Nephron progenitor cell (in vitro differentiated cells): ENCODE measurements at regions not wholly inside any gene's neighbourhood (a gene's known extent, or its start where the extent isn't known, plus 50 kb on each side); places are given as distances from the start of the nearest gene placed in this dataset.

ENCODE experiments used
- DNase-seq: peaks from one replicate; pipeline ENCODE4 v3.0.0; 2021
- H3K27ac Mint-ChIP-seq: 2 replicates; pipeline ENCODE4 v1.8.0; 2021; ENCODE audit warnings: mild to moderate bottlenecking, moderate library complexity, mixed read lengths
- H3K27me3 Mint-ChIP-seq: 2 replicates; pipeline ENCODE4 v1.8.0; 2021; ENCODE audit warnings: mild to moderate bottlenecking, low read depth, mixed read lengths; ENCODE audit not compliant: poor library complexity
- H3K36me3 Mint-ChIP-seq: 2 replicates; pipeline ENCODE4 v1.8.0; 2021; ENCODE audit warnings: low read depth, mixed read lengths
- H3K4me1 Mint-ChIP-seq: 2 replicates; pipeline ENCODE4 v1.8.0; 2021; ENCODE audit warnings: mixed read lengths
- H3K4me3 Mint-ChIP-seq: 2 replicates; pipeline ENCODE4 v1.8.0; 2021; ENCODE audit warnings: mild to moderate bottlenecking, moderate library complexity, mixed read lengths
- H3K9me3 Mint-ChIP-seq: 2 replicates; pipeline ENCODE4 v1.8.0; 2021; ENCODE audit warnings: mild to moderate bottlenecking, moderate library complexity, mixed read lengths
- TF ChIP-seq, protein P1 (sequence below): fragments of 200-600 bp; sonication (generic); IDR thresholded peaks from 2 replicates; pipeline ENCODE4 v1.5.0; 2021; ENCODE audit warnings: antibody characterized with exemption

DNA sequence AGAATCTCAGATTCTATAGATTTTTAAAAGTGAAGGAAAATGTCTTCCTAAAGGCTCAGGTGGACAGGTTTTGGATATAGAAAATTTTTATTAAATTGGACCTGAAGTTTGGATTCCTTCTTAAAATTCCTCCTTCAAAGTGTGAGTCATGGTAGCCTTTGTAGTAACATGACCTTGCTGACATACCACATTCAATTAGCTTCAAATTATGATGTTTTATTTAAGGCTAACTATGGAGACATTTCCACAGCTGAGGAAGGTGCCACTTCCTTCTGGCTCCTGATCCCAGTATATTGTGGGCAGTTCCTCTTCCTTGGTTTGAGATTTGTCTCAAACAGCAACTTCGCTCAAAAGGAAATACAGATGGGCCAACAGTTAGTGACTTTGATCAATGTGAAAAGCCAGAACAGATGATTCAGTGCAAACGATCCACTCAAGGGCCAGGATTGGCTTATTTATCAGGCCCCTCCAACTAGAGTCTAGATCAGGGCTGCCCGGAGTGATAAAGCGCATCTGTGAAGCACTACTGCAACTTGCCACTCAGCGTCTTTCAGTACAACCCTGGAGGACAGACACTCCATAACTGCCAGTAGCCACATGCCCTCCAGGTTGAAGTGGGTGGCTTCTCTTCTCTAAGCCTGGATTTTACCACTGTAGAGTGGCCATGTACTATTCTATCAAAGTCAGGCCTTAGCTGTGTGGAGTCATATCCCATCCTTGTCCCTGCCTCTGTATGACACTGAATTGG lies 573.5 kb downstream of the KIF20B start:
- no peaks in the 10 kb centered on the region for H3K4me1 Mint-ChIP-seq
- H3K36me3 Mint-ChIP-seq = no peaks in the 10 kb centered on the region
- peaks cover 3% of the 10 kb centered on the region for H3K27me3 Mint-ChIP-seq
- no peak overlapping the region for H3K27ac Mint-ChIP-seq
- H3K9me3 Mint-ChIP-seq = no peaks in the 10 kb centered on the region
- no peak overlapping the region for H3K4me3 Mint-ChIP-seq
- TF ChIP-seq, protein P1, sequence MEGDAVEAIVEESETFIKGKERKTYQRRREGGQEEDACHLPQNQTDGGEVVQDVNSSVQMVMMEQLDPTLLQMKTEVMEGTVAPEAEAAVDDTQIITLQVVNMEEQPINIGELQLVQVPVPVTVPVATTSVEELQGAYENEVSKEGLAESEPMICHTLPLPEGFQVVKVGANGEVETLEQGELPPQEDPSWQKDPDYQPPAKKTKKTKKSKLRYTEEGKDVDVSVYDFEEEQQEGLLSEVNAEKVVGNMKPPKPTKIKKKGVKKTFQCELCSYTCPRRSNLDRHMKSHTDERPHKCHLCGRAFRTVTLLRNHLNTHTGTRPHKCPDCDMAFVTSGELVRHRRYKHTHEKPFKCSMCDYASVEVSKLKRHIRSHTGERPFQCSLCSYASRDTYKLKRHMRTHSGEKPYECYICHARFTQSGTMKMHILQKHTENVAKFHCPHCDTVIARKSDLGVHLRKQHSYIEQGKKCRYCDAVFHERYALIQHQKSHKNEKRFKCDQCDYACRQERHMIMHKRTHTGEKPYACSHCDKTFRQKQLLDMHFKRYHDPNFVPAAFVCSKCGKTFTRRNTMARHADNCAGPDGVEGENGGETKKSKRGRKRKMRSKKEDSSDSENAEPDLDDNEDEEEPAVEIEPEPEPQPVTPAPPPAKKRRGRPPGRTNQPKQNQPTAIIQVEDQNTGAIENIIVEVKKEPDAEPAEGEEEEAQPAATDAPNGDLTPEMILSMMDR = no peak
- no peak for DNase-seq

DNA sequence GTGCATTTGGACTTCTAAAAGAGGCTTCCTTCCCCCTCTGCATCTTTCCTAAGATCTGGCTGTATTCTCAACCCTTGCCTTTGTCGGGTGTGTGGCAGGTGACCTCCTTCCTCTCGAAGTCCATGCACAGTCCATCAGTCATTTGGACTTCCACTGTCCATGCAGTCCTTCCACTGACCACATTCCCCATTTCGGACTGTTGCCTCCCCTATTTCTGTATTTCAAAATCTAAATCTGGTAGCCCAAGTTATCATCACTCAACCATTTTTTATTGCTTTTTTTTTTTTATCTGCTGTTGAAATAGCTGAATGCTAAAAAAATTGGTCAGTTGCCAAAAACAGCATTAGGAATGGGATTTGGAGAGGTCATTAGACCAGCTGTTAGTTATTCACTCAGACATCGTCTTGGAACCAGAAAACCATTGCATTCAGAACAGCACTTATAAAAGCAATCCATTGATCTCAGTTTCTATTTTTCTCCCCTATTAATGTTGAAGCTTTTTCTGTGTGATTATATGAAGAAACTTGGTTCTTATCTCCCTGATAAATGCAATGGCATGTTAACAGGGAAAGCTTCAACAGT lies 575.6 kb downstream of the KIF20B start:
- Mint-ChIP-seq H3K9me3 (no peaks in the 10 kb centered on the region), H3K4me1 (no peaks in the 10 kb centered on the region), H3K36me3 (no peaks in the 10 kb centered on the region), H3K4me3 (no peak overlapping the region), H3K27me3 (peaks cover 6% of the 10 kb centered on the region), H3K27ac (no peak overlapping the region)
- DNase-seq = no peak
- TF ChIP-seq, protein P1 = no peak

DNA sequence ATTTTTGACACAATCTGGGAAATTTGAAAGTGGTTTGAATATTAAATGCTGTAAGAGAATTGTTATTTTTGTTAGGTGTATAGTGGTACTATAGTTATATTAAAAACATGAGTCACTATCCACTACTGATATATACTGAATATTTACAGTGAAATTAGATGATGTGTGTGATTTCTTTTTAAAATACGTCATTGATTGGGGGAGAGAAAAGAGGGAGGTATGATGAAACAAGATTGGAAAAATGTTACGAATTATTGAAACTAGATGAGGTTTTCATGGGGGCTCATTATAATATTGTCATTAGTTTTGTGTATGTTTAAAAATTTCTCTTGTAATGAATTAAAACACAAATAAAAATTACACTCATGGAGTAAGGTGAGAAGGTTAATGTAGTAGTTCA lies 571.4 kb downstream of the HTR7 start:
- H3K4me3 Mint-ChIP-seq = no peak overlapping the region
- TF ChIP-seq, protein P1 = no peak
- no peaks in the 10 kb centered on the region for H3K36me3 Mint-ChIP-seq
- H3K27ac Mint-ChIP-seq = no peak overlapping the region
- H3K27me3 Mint-ChIP-seq = no peaks in the 10 kb centered on the region
- DNase-seq = no peak
- H3K9me3 Mint-ChIP-seq = no peaks in the 10 kb centered on the region
- no peaks in the 10 kb centered on the region for H3K4me1 Mint-ChIP-seq

DNA sequence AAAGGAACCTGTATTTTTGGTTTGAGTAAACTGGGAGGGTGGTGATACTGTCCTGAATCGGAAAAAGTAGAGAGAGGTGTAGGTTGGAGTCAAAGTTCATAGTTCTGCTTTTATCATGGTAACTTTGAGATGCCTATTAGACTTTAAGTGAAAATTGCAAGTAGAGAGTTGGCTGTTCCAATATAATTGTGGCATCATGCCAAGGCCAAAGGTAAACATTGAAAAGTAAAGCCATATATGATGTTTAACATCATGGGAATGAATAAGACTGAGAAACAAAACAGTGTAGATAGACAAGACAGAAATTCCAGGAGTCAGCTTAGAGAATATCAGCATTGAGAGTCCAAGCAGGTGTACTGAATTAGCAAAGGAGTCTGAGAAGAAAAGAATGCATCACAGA lies 570.9 kb downstream of the HTR7 start:
- Mint-ChIP-seq H3K27ac (no peak overlapping the region), H3K9me3 (no peaks in the 10 kb centered on the region), H3K4me1 (no peaks in the 10 kb centered on the region), H3K4me3 (no peak overlapping the region), H3K36me3 (no peaks in the 10 kb centered on the region), H3K27me3 (no peaks in the 10 kb centered on the region)
- TF ChIP-seq, protein P1 = no peak
- DNase-seq = no peak

DNA sequence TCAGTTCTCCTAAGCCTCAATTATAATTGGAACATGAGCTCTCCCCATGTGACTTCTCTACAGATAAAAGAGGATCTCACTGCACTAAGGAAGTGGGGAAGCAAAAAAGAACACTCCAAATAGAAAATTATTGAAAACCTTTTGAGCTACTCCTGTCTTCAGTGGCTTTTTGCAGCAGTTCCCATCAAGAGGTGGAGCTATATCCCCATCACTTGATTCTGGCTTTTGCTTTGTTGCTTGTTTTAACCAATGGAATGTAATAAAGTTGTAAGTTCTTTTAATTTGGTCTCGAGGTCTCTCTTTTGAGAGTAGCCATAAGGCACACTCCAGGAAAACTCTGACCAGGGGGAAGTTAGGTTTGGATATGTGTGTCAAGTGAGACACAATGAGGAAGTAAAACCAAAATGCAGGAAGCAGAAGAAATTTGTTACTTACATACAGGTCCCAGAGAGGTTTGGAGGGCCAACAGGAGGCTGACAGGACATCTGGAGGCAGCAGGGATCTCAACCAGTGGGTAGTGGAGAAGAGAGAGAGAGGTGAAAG lies 569.4 kb downstream of the HTR7 start:
- no peak overlapping the region for H3K4me3 Mint-ChIP-seq
- H3K9me3 Mint-ChIP-seq = no peaks in the 10 kb centered on the region
- H3K4me1 Mint-ChIP-seq = no peaks in the 10 kb centered on the region
- no peaks in the 10 kb centered on the region for H3K27me3 Mint-ChIP-seq
- no peaks in the 10 kb centered on the region for H3K36me3 Mint-ChIP-seq
- TF ChIP-seq, protein P1 = no peak
- no peak overlapping the region for H3K27ac Mint-ChIP-seq
- DNase-seq = no peak
